ENCODE measurements at regions not wholly inside any gene's neighbourhood (a gene's known extent, or its start where the extent isn't known, plus 50 kb on each side); places are given as distances from the start of the nearest gene placed in this dataset.

- POLR2A ChIA-PET, result no interaction called here
- Histone ChIP-seq H3K27me3 (ENCODE audit: insufficient read depth, low read length, poor library complexity, severe bottlenecking) (no peaks in the 10 kb centered on the region), H3K27ac (ENCODE audit: low read depth, low read length) (no peak overlapping the region), H3K36me3 (ENCODE audit: insufficient read depth, low read length) (no peaks in the 10 kb centered on the region), H3K4me3 (ENCODE audit: low read length) (no peak overlapping the region), H3K9me3 (ENCODE audit: low read length) (no peaks in the 10 kb centered on the region), H3K4me1 (ENCODE audit: insufficient read depth, low read length) (no peaks in the 10 kb centered on the region)
- H3K27me3 Mint-ChIP-seq, result no peaks in the 10 kb centered on the region
- no peak overlapping the region for H3K4me3 Mint-ChIP-seq
- peaks cover 0 to 1% (median 0%) of the 10 kb centered on the region in 3 donors for H3K36me3 Mint-ChIP-seq
- no peak overlapping the region for H3K27ac Mint-ChIP-seq
- CTCF ChIA-PET, result no interaction called here
- no peaks in the 10 kb centered on the region for H3K4me1 Mint-ChIP-seq
- peaks cover 2 to 14% (median 4%) of the 10 kb centered on the region in 5 donors for H3K9me3 Mint-ChIP-seq
- DNase-seq, result no peak
These were observed 579.2 kb upstream of the ADGRL2 start for GRCh38 chr1:81221564-81221963.

GRCh38 chr1:81220614-81221071 lies 580.1 kb upstream of the ADGRL2 start:
- no peaks in the 10 kb centered on the region for H3K4me1 Mint-ChIP-seq
- CTCF ChIA-PET, result no interaction called here
- no peak overlapping the region for H3K4me3 ChIP-seq (ENCODE audit: low read length)

GRCh38 chr1:81217058-81217457 lies 583.7 kb upstream of the ADGRL2 start:
- CTCF ChIA-PET, result no interaction called here

More at GRCh38 chr1:81220614-81221071, 580.1 kb upstream of the ADGRL2 start:
- no peak overlapping the region for H3K27ac Mint-ChIP-seq
- no peak for DNase-seq
- Histone ChIP-seq H3K9me3 (ENCODE audit: low read length) (no peaks in the 10 kb centered on the region), H3K4me1 (ENCODE audit: insufficient read depth, low read length) (no peaks in the 10 kb centered on the region), H3K36me3 (ENCODE audit: insufficient read depth, low read length) (no peaks in the 10 kb centered on the region), H3K27me3 (ENCODE audit: insufficient read depth, low read length, poor library complexity, severe bottlenecking) (no peaks in the 10 kb centered on the region), H3K27ac (ENCODE audit: low read depth, low read length) (no peak overlapping the region)
- H3K36me3 Mint-ChIP-seq, result peaks cover 0 to 1% (median 0%) of the 10 kb centered on the region in 3 donors
- POLR2A ChIA-PET, result no interaction called here
- H3K9me3 Mint-ChIP-seq, result peaks cover 0 to 14% (median 4%) of the 10 kb centered on the region in 5 donors
- H3K27me3 Mint-ChIP-seq, result no peaks in the 10 kb centered on the region
- H3K4me3 Mint-ChIP-seq, result no peak overlapping the region

GRCh38 chr1:81213279-81213678 lies 587.5 kb upstream of the ADGRL2 start:
- ChIA-PET POLR2A (no interaction called here), CTCF (no interaction called here)
- Histone ChIP-seq H3K27me3 (ENCODE audit: insufficient read depth, low read length, poor library complexity, severe bottlenecking) (no peaks in the 10 kb centered on the region), H3K36me3 (ENCODE audit: insufficient read depth, low read length) (no peaks in the 10 kb centered on the region), H3K9me3 (ENCODE audit: low read length) (no peaks in the 10 kb centered on the region), H3K4me3 (ENCODE audit: low read length) (no peak overlapping the region), H3K4me1 (ENCODE audit: insufficient read depth, low read length) (no peaks in the 10 kb centered on the region), H3K27ac (ENCODE audit: low read depth, low read length) (no peak overlapping the region)
- H3K27me3 Mint-ChIP-seq, result no peaks in the 10 kb centered on the region
- DNase-seq, result no peak
- no peak overlapping the region for H3K4me3 Mint-ChIP-seq
- peaks cover 0 to 8% (median 3%) of the 10 kb centered on the region in 5 donors for H3K9me3 Mint-ChIP-seq
- no peaks in the 10 kb centered on the region for H3K4me1 Mint-ChIP-seq
- no peak overlapping the region for H3K27ac Mint-ChIP-seq
- no peaks in the 10 kb centered on the region for H3K36me3 Mint-ChIP-seq

More at GRCh38 chr1:81217058-81217457, 583.7 kb upstream of the ADGRL2 start:
- Histone ChIP-seq H3K36me3 (ENCODE audit: insufficient read depth, low read length) (no peaks in the 10 kb centered on the region), H3K27me3 (ENCODE audit: insufficient read depth, low read length, poor library complexity, severe bottlenecking) (no peaks in the 10 kb centered on the region), H3K4me3 (ENCODE audit: low read length) (no peak overlapping the region), H3K27ac (ENCODE audit: low read depth, low read length) (no peak overlapping the region), H3K4me1 (ENCODE audit: insufficient read depth, low read length) (no peaks in the 10 kb centered on the region), H3K9me3 (ENCODE audit: low read length) (no peaks in the 10 kb centered on the region)
- H3K4me3 Mint-ChIP-seq, result no peak overlapping the region
- no peaks in the 10 kb centered on the region for H3K27me3 Mint-ChIP-seq
- no peak overlapping the region for H3K27ac Mint-ChIP-seq
- peaks cover 0 to 10% (median 3%) of the 10 kb centered on the region in 5 donors for H3K9me3 Mint-ChIP-seq
- DNase-seq, result no peak
- H3K4me1 Mint-ChIP-seq, result no peaks in the 10 kb centered on the region
- peaks cover 0 to 1% (median 0%) of the 10 kb centered on the region in 3 donors for H3K36me3 Mint-ChIP-seq
- POLR2A ChIA-PET, result no interaction called here

- DNase-seq, result no peak
- Histone ChIP-seq H3K27me3 (ENCODE audit: insufficient read depth, low read length, poor library complexity, severe bottlenecking) (no peaks in the 10 kb centered on the region), H3K27ac (ENCODE audit: low read depth, low read length) (no peak overlapping the region), H3K4me3 (ENCODE audit: low read length) (no peak overlapping the region), H3K9me3 (ENCODE audit: low read length) (no peaks in the 10 kb centered on the region), H3K4me1 (ENCODE audit: insufficient read depth, low read length) (no peaks in the 10 kb centered on the region), H3K36me3 (ENCODE audit: insufficient read depth, low read length) (no peaks in the 10 kb centered on the region)
- CTCF ChIA-PET, result no interaction called here
- H3K27ac Mint-ChIP-seq, result no peak overlapping the region
- no peaks in the 10 kb centered on the region for H3K27me3 Mint-ChIP-seq
- H3K9me3 Mint-ChIP-seq, result peaks cover 0 to 15% (median 7%) of the 10 kb centered on the region in 5 donors
- H3K4me1 Mint-ChIP-seq, result no peaks in the 10 kb centered on the region
- H3K4me3 Mint-ChIP-seq, result no peak overlapping the region
- no peaks in the 10 kb centered on the region for H3K36me3 Mint-ChIP-seq
- POLR2A ChIA-PET, result no interaction called here
These were observed 591.3 kb upstream of the ADGRL2 start for GRCh38 chr1:81209461-81209860.

GRCh38 chr1:81208441-81208840 lies 592.3 kb upstream of the ADGRL2 start:
- ChIA-PET CTCF (no interaction called here), POLR2A (no interaction called here)
- H3K36me3 ChIP-seq (ENCODE audit: insufficient read depth, low read length), result no peaks in the 10 kb centered on the region
- H3K4me3 Mint-ChIP-seq, result no peak overlapping the region
- H3K9me3 Mint-ChIP-seq, result peaks cover 0 to 20% (median 7%) of the 10 kb centered on the region in 5 donors
- H3K27ac ChIP-seq (ENCODE audit: low read depth, low read length), result no peak overlapping the region
- no peaks in the 10 kb centered on the region for H3K4me1 Mint-ChIP-seq
- H3K27ac Mint-ChIP-seq, result no peak overlapping the region
- no peaks in the 10 kb centered on the region for H3K27me3 Mint-ChIP-seq
- no peaks in the 10 kb centered on the region for H3K36me3 Mint-ChIP-seq
- H3K9me3 ChIP-seq (ENCODE audit: low read length), result no peaks in the 10 kb centered on the region
- H3K4me1 ChIP-seq (ENCODE audit: insufficient read depth, low read length), result no peaks in the 10 kb centered on the region
- no peak for DNase-seq
- H3K27me3 ChIP-seq (ENCODE audit: insufficient read depth, low read length, poor library complexity, severe bottlenecking), result no peaks in the 10 kb centered on the region
- no peak overlapping the region for H3K4me3 ChIP-seq (ENCODE audit: low read length)

GRCh38 chr1:81205956-81206355 lies 594.8 kb upstream of the ADGRL2 start:
- no peaks in the 10 kb centered on the region for H3K36me3 Mint-ChIP-seq
- no peaks in the 10 kb centered on the region for H3K27me3 Mint-ChIP-seq
- Histone ChIP-seq H3K27ac (ENCODE audit: low read depth, low read length) (no peak overlapping the region), H3K27me3 (ENCODE audit: insufficient read depth, low read length, poor library complexity, severe bottlenecking) (no peaks in the 10 kb centered on the region), H3K36me3 (ENCODE audit: insufficient read depth, low read length) (no peaks in the 10 kb centered on the region), H3K4me1 (ENCODE audit: insufficient read depth, low read length) (no peaks in the 10 kb centered on the region), H3K4me3 (ENCODE audit: low read length) (no peak overlapping the region), H3K9me3 (ENCODE audit: low read length) (no peaks in the 10 kb centered on the region)
- POLR2A ChIA-PET, result no interaction called here
- H3K27ac Mint-ChIP-seq, result no peak overlapping the region
- H3K9me3 Mint-ChIP-seq, result peaks cover 0 to 22% (median 6%) of the 10 kb centered on the region in 5 donors
- DNase-seq, result no peak
- no peaks in the 10 kb centered on the region for H3K4me1 Mint-ChIP-seq
- H3K4me3 Mint-ChIP-seq, result no peak overlapping the region
- CTCF ChIA-PET, result no interaction called here

GRCh38 chr1:81201779-81202178 lies 599.0 kb upstream of the ADGRL2 start:
- H3K4me1 Mint-ChIP-seq, result no peaks in the 10 kb centered on the region

GRCh38 chr1:81197591-81197990 lies 603.1 kb upstream of the ADGRL2 start:
- Mint-ChIP-seq H3K36me3 (no peaks in the 10 kb centered on the region), H3K4me3 (no peak overlapping the region), H3K27ac (no peak overlapping the region), H3K9me3 (peaks cover 4 to 29% (median 12%) of the 10 kb centered on the region in 5 donors), H3K4me1 (no peaks in the 10 kb centered on the region), H3K27me3 (no peaks in the 10 kb centered on the region)
- no peak overlapping the region for H3K4me3 ChIP-seq (ENCODE audit: low read length)
- no peaks in the 10 kb centered on the region for H3K9me3 ChIP-seq (ENCODE audit: low read length)
- H3K27me3 ChIP-seq (ENCODE audit: insufficient read depth, low read length, poor library complexity, severe bottlenecking), result no peaks in the 10 kb centered on the region
- POLR2A ChIA-PET, result no interaction called here
- CTCF ChIA-PET, result no interaction called here
- no peaks in the 10 kb centered on the region for H3K4me1 ChIP-seq (ENCODE audit: insufficient read depth, low read length)
- DNase-seq, result no peak
- no peaks in the 10 kb centered on the region for H3K36me3 ChIP-seq (ENCODE audit: insufficient read depth, low read length)
- H3K27ac ChIP-seq (ENCODE audit: low read depth, low read length), result no peak overlapping the region

More at GRCh38 chr1:81201779-81202178, 599.0 kb upstream of the ADGRL2 start:
- Histone ChIP-seq H3K27me3 (ENCODE audit: insufficient read depth, low read length, poor library complexity, severe bottlenecking) (no peaks in the 10 kb centered on the region), H3K36me3 (ENCODE audit: insufficient read depth, low read length) (no peaks in the 10 kb centered on the region), H3K4me1 (ENCODE audit: insufficient read depth, low read length) (no peaks in the 10 kb centered on the region), H3K27ac (ENCODE audit: low read depth, low read length) (no peak overlapping the region), H3K4me3 (ENCODE audit: low read length) (no peak overlapping the region), H3K9me3 (ENCODE audit: low read length) (no peaks in the 10 kb centered on the region)
- CTCF ChIA-PET, result no interaction called here
- Mint-ChIP-seq H3K27me3 (no peaks in the 10 kb centered on the region), H3K9me3 (peaks cover 9 to 27% (median 11%) of the 10 kb centered on the region in 5 donors), H3K4me3 (no peak overlapping the region), H3K27ac (no peak overlapping the region), H3K36me3 (no peaks in the 10 kb centered on the region)
- no peak for DNase-seq
- POLR2A ChIA-PET, result no interaction called here
